HUES48 (cell line): ENCODE measurements at regions not wholly inside any gene's neighbourhood (a gene's known extent, or its start where the extent isn't known, plus 50 kb on each side); places are given as distances from the start of the nearest gene placed in this dataset.

ENCODE experiments used
- H3K27ac ChIP-seq: one replicate; pipeline ENCODE4 v1.7.0; 2013; ENCODE audit warnings: low read depth, low read length, inconsistent platforms
- H3K27me3 ChIP-seq: 2 replicates; pipeline ENCODE4 v1.6.1; 2013; ENCODE audit warnings: mild to moderate bottlenecking, low read length; ENCODE audit not compliant: control insufficient read depth, insufficient read depth
- H3K36me3 ChIP-seq: 2 replicates; pipeline ENCODE4 v1.6.1; 2013; ENCODE audit warnings: low read length; ENCODE audit not compliant: control insufficient read depth, insufficient read depth
- H3K4me1 ChIP-seq: 2 replicates; pipeline ENCODE4 v1.6.1; 2013; ENCODE audit warnings: mild to moderate bottlenecking, low read length; ENCODE audit not compliant: control insufficient read depth, insufficient read depth
- H3K4me3 ChIP-seq: 2 replicates; pipeline ENCODE4 v1.5.1; 2013; ENCODE audit warnings: mild to moderate bottlenecking, low read depth, low read length
- H3K9ac ChIP-seq: 2 replicates; pipeline ENCODE4 v1.6.1; 2013; ENCODE audit warnings: mild to moderate bottlenecking, low read depth, low read length, moderate library complexity
- H3K9me3 ChIP-seq: 2 replicates; pipeline ENCODE4 v1.6.1; 2013; ENCODE audit warnings: low read length; ENCODE audit not compliant: control insufficient read depth, insufficient read depth

GRCh38 chr2:122663620-122664019 lies 908.2 kb downstream of the TSN start:
- no peaks in the 10 kb centered on the region for H3K9me3 ChIP-seq
- no peak overlapping the region for H3K27ac ChIP-seq
- no peaks in the 10 kb centered on the region for H3K36me3 ChIP-seq
- H3K4me3 ChIP-seq, result no peak overlapping the region
- H3K4me1 ChIP-seq, result peaks cover 36% of the 10 kb centered on the region
- no peaks in the 10 kb centered on the region for H3K27me3 ChIP-seq
- H3K9ac ChIP-seq, result no peak overlapping the region

- H3K27ac ChIP-seq, result no peak overlapping the region
- H3K36me3 ChIP-seq, result no peaks in the 10 kb centered on the region
- H3K4me3 ChIP-seq, result no peak overlapping the region
- peaks cover 5% of the 10 kb centered on the region; the same call in 1 of the 2 replicates for H3K4me1 ChIP-seq
- no peaks in the 10 kb centered on the region for H3K9me3 ChIP-seq
- H3K9ac ChIP-seq, result no peak overlapping the region
- H3K27me3 ChIP-seq, result no peaks in the 10 kb centered on the region
Observed at GRCh38 chr2:122669627-122670026, 914.2 kb downstream of the TSN start.

GRCh38 chr2:122670897-122671296 lies 915.4 kb downstream of the TSN start:
- H3K4me3 ChIP-seq, result no peak overlapping the region
- H3K9me3 ChIP-seq, result no peaks in the 10 kb centered on the region
- no peaks in the 10 kb centered on the region for H3K36me3 ChIP-seq
- no peaks in the 10 kb centered on the region for H3K27me3 ChIP-seq
- no peak overlapping the region for H3K9ac ChIP-seq
- no peak overlapping the region for H3K27ac ChIP-seq
- H3K4me1 ChIP-seq, result peaks cover 5% of the 10 kb centered on the region; the same call in 1 of the 2 replicates

- Histone ChIP-seq H3K9ac (no peak overlapping the region), H3K9me3 (no peaks in the 10 kb centered on the region), H3K36me3 (no peaks in the 10 kb centered on the region), H3K4me1 (no peaks in the 10 kb centered on the region), H3K27ac (no peak overlapping the region), H3K27me3 (no peaks in the 10 kb centered on the region), H3K4me3 (no peak overlapping the region)
Observed at GRCh38 chr2:122680662-122681061, 925.2 kb downstream of the TSN start.

GRCh38 chr2:122681626-122682025 lies 926.2 kb downstream of the TSN start:
- Histone ChIP-seq H3K9ac (no peak overlapping the region), H3K4me3 (no peak overlapping the region), H3K36me3 (no peaks in the 10 kb centered on the region), H3K27ac (no peak overlapping the region), H3K4me1 (no peaks in the 10 kb centered on the region), H3K27me3 (no peaks in the 10 kb centered on the region), H3K9me3 (0 out of 2 replicates have a peak, but pooled peaks cover 5% of the 10 kb centered on the region)

DNA sequence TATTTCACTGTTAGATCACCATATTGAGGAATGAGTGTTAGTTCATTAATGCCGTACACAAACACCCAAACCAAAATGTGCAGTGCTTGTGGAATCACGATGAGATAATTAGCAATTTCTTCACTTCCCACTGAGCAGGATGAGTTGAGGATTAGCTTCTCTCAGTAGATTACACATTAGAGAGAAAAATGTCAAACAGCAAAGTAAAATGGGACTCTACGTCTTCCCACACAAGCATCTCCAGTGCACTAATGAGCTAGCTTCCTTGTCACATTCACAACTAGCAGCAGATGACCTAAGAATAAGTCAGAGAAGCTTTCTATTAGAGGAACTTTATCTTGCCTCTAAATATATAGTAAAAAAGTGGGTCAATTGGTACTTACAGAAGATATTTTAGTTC lies 926.9 kb downstream of the TSN start:
- Histone ChIP-seq H3K9ac (no peak overlapping the region), H3K27ac (no peak overlapping the region), H3K27me3 (no peaks in the 10 kb centered on the region), H3K4me1 (no peaks in the 10 kb centered on the region), H3K9me3 (0 out of 2 replicates have a peak, but pooled peaks cover 5% of the 10 kb centered on the region), H3K4me3 (no peak overlapping the region), H3K36me3 (no peaks in the 10 kb centered on the region)

GRCh38 chr2:122683018-122683417 lies 927.6 kb downstream of the TSN start:
- H3K9me3 ChIP-seq, result 0 out of 2 replicates have a peak, but pooled peaks cover 5% of the 10 kb centered on the region
- H3K36me3 ChIP-seq, result no peaks in the 10 kb centered on the region
- no peak overlapping the region for H3K27ac ChIP-seq
- H3K4me1 ChIP-seq, result no peaks in the 10 kb centered on the region
- no peak overlapping the region for H3K9ac ChIP-seq
- H3K27me3 ChIP-seq, result no peaks in the 10 kb centered on the region
- H3K4me3 ChIP-seq, result no peak overlapping the region

DNA sequence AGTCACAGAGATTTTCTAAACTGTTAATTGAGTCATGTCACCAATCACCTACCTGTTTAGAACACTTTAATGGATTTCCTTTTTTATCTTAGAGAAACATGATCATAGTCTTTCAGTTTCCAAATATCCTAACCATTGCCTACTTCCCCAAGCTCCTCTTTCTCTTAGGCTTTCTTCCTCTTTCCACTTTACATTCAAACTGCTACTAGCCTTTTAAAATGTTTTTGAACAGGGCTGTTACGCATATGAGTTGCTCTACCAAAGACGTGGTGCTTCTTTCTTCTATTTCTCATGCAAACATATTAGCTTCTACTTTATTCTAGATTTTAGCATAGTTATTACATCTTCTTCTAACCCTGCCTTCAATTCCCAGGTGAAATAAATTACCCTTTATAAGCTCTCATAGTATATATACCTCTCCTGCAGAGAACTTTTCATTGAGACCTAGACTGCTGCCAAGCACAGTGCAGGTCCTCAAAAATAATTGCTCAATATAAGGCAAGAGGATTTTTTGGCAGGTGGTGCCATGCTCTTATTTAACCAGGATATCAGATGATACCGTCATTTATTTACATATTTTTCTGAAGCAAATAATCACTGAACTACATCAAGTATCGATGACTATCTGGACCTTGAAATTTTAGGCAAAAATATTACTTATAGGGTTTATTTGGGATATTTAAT lies 937.1 kb downstream of the TSN start:
- Histone ChIP-seq H3K4me1 (0 out of 2 replicates have a peak, but pooled peaks cover 4% of the 10 kb centered on the region), H3K27me3 (no peaks in the 10 kb centered on the region)

DNA sequence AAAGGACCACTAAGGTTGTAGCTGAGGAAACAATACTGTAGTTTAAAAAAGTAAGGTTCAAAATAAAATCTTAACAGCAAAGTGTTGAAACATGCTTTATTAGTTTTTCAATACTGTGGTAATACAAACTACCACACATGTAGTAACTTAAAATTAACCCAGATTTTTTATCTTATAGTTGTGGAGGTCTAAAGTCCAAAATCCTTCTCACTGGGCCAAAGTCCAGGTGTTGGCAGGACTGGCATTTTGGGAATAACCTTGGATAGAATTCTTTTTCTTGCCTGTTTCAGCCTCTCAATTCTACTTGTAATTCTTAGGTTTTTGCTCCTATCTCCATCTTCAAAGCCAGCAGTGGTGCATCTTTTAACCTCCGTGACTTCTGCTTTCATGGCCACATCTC lies 942.0 kb downstream of the TSN start:
- no peak overlapping the region for H3K4me3 ChIP-seq
- no peaks in the 10 kb centered on the region for H3K27me3 ChIP-seq
- no peaks in the 10 kb centered on the region for H3K36me3 ChIP-seq
- no peak overlapping the region for H3K27ac ChIP-seq
- H3K4me1 ChIP-seq, result no peaks in the 10 kb centered on the region
- H3K9ac ChIP-seq, result no peak overlapping the region
- no peaks in the 10 kb centered on the region for H3K9me3 ChIP-seq

More for the DNA sequence above, 937.1 kb downstream of the TSN start:
- Histone ChIP-seq H3K9me3 (no peaks in the 10 kb centered on the region), H3K27ac (no peak overlapping the region), H3K9ac (no peak overlapping the region), H3K4me3 (no peak overlapping the region), H3K36me3 (no peaks in the 10 kb centered on the region)

GRCh38 chr2:122703676-122704075 lies 948.2 kb downstream of the TSN start:
- Histone ChIP-seq H3K9me3 (no peaks in the 10 kb centered on the region), H3K36me3 (no peaks in the 10 kb centered on the region), H3K4me3 (no peak overlapping the region), H3K4me1 (no peaks in the 10 kb centered on the region), H3K27me3 (no peaks in the 10 kb centered on the region), H3K9ac (no peak overlapping the region), H3K27ac (no peak overlapping the region)

DNA sequence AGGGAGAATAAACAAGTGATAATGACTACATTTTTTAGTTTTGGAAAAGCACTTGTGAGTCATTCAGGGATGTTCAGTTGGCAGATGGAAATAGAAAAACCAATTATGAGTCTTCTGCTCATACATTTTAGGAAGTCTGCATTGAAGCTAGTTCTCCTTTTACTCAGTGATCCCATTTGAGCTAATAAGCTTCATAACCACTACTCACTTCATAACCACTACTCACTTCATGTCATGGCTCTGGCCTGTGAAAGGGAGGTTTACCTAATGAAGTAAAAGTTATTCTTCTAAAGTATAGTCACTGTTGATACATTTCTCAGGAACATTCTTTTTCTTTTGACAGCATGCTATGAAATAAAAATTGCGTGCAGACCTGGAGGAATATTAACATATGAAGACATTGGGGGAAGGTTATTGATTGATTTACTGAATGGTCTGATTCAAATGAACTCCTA lies 948.7 kb downstream of the TSN start:
- H3K27ac ChIP-seq, result no peak overlapping the region
- no peaks in the 10 kb centered on the region for H3K9me3 ChIP-seq
- 0 out of 2 replicates have a peak, but pooled peaks cover 4% of the 10 kb centered on the region for H3K4me1 ChIP-seq
- no peaks in the 10 kb centered on the region for H3K27me3 ChIP-seq
- H3K4me3 ChIP-seq, result no peak overlapping the region
- no peaks in the 10 kb centered on the region for H3K36me3 ChIP-seq
- no peak overlapping the region for H3K9ac ChIP-seq
